Astrocyte (in vitro differentiated cells and primary cell): ENCODE measurements at regions not wholly inside any gene's neighbourhood (a gene's known extent, or its start where the extent isn't known, plus 50 kb on each side); places are given as distances from the start of the nearest gene placed in this dataset.

Experiments used
- EZH2 ChIP-seq: IDR thresholded peaks from 2 replicates; pipeline ENCODE4 v1.6.1; 2012; ENCODE audit warnings: mild to moderate bottlenecking, low read length, inconsistent platforms; ENCODE audit not compliant: insufficient read depth
- TF ChIP-seq, protein P1 (sequence below): IDR thresholded peaks from 2 replicates; pipeline ENCODE4 v1.5.1; 2011; ENCODE audit warnings: low read depth, mild to moderate bottlenecking, inconsistent platforms, low read length, moderate library complexity; ENCODE audit not compliant: insufficient read depth

DNA sequence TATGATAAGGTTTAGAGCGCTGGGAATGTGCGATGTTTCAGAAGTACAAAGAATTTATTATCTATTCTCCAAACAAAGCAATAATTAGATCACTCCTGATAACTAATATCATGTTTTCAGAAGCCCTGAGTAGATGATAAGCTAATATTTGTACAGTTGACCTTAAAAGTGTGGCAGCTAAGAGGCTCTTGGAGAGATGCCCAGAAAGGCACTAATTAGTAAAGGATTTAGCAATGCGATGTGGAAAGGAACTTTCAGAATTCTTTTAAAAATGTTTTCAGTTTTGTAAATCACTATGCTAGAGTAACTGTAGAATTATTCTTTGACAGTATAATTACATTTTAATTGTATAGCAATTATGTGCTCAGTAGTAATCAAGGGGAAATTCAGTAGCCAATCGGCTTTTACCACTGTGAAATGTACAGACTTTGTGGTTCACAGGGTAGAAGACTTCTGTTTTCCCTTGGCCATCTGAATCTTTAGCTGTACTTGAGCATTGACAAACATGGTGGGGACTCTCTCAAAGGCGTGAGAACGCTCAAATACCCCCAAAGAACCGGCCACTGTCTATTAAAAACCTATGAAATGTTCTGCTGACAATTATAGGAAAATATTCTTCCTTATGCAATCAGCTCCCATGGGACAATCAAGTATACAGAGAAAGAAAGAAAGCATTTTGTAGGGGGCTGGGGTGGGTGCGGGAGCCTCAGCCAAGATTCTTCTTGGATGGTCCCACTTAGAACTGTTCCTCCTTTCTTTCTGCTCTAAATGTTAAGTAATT is 262.8 kb upstream of the AGAP1 start:
- TF ChIP-seq, protein P1, sequence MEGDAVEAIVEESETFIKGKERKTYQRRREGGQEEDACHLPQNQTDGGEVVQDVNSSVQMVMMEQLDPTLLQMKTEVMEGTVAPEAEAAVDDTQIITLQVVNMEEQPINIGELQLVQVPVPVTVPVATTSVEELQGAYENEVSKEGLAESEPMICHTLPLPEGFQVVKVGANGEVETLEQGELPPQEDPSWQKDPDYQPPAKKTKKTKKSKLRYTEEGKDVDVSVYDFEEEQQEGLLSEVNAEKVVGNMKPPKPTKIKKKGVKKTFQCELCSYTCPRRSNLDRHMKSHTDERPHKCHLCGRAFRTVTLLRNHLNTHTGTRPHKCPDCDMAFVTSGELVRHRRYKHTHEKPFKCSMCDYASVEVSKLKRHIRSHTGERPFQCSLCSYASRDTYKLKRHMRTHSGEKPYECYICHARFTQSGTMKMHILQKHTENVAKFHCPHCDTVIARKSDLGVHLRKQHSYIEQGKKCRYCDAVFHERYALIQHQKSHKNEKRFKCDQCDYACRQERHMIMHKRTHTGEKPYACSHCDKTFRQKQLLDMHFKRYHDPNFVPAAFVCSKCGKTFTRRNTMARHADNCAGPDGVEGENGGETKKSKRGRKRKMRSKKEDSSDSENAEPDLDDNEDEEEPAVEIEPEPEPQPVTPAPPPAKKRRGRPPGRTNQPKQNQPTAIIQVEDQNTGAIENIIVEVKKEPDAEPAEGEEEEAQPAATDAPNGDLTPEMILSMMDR, result no peak
- no peak for TF ChIP-seq EZH2
